GM18498 (cell line): ENCODE measurements at regions not wholly inside any gene's neighbourhood (a gene's known extent, or its start where the extent isn't known, plus 50 kb on each side); places are given as distances from the start of the nearest gene placed in this dataset.

Experiments used
- ATAC-seq: cut with Tn5 transposase; IDR thresholded peaks from one replicate; pipeline ENCODE4 v1.9.1; 2021; ENCODE audit warnings: mild to moderate bottlenecking, moderate library complexity; ENCODE audit not compliant: unreplicated experiment

DNA sequence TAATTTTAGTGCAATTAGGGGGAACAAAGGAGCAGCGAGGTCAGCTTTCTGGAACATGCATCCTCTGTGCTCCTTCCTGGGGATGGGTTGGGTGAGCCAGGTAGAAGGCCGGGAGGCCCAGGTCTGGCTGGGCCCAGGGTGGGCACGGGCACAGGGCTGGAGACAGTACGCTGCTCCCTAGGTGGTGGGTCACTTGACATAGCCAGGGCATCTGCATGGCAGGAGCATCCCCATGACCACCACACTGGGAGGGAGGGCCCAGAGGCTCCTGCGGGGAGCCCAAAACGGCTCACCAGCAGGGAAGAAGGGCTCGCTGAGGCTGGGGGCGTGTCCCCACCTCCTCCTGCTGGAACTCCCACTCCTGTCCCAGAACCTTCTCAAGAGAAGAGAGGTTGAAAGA lies 216.8 kb downstream of the NXNL2 start:
- ATAC-seq = no peak

DNA sequence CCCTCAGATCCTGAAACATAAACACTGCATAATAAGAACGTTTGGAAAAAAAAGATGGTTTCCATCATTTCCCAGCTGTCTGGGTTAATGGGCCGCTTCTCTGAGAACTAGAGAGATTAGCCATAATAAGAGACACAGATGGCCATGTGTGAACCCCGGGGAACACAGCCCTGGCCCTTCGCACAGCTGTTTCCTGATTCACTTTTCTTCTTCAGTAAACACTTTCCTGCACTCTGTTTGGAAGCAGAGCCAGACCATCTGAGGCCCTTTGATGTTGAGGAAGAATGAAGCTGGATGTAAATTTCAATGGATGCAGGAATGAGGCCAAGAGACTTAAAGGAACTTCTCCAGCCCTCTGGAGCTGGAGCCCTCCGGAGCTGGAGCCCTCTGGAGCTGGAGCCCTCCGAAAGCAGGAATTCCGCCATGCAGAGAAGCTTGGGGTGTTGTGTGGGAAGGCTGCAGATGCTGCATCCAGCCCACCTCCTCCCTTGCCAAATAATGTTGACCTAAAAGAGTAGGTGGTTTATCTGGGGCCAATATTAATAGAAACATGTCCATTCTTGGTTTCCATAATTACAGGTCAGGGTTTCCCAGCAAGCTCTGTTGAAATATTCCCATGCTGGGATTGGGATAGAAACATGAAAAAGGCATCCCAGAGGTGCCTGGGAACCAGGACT lies 218.9 kb downstream of the NXNL2 start:
- ATAC-seq = no peak

DNA sequence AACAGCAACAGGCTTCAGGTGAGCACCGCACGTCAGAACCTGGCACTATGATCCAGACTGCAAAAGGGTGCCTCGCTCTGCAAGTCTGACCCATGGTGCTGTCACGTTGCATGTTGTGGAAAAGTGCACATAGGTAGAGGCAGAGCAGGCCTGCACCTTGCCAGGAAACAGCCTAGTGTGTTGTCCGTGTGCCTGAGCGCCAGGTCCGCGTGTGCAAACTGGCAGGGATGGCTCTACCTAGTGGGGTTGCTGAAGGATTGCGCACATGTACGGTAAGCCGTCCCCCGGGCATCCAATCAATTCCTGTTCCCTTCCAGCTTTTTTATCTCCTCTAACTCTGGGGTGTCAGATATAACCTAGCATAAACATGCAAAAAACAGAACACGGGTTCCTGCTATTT lies 219.5 kb downstream of the NXNL2 start:
- ATAC-seq = no peak

DNA sequence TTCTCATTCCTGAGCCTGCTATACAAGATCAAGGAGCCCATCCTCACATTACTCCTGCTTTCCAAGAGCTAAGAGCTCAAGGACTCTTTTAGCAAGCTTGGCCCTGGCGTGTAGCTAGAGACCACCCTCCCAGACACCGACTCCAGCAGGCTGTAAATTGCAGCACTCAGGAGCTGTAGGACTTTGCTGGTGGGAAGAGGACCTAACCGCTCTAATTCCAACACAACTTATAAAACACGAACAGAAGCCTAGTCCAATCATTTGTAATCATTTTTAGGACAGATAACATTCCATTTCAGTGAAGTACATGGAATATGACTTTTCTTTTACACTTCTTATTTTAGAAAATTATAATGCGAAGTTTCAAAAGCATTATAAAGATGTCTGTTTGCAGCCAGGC lies 219.9 kb downstream of the NXNL2 start:
- ATAC-seq = no peak

DNA sequence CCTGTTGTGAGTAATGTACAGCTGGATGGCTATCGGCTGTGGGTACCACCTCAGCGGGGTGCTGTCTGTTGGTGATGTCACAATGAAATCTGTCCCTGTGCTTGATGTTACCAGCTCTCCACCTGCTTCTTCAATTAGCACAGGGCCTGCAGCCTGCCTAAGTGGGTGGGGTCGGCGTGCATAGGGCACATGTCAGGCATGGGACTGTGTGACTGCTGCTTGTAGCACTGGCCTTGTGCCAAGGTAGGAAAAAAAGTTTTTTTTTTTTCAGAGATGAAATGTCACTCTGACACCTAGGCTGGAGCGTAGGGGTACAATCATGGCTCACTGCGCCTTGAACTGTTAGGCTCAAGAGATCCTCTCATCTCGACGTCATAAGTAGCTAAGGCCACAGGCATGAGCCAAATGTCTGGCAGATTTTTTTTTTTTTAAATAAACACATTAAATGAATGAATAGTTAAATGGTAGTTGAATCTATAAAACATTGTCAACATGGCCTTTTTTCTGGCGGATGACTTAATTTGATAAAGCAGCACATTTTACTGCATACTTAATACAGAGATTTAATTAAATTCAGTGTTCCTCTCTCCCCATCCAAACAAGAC lies 222.5 kb downstream of the NXNL2 start:
- ATAC-seq = no peak

DNA sequence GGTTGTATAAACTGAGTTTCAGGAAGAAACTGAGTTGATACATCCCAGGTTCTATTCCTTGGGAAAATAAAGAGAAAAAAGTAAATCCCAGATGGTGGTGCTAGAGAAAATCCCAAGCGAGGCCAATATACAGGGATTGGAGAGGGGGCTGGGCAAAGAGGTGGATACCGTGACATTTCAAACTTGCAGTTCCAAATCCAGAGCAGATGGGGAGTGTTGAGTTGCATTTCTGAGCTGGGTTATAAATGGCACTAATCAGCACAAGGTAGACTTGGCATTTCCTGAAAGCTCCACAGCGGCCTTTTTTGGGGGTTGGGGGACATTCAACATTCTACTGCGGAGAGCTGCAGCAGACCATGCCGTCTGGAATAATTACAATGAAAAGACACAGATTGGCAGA lies 224.4 kb downstream of the NXNL2 start:
- no peak for ATAC-seq

DNA sequence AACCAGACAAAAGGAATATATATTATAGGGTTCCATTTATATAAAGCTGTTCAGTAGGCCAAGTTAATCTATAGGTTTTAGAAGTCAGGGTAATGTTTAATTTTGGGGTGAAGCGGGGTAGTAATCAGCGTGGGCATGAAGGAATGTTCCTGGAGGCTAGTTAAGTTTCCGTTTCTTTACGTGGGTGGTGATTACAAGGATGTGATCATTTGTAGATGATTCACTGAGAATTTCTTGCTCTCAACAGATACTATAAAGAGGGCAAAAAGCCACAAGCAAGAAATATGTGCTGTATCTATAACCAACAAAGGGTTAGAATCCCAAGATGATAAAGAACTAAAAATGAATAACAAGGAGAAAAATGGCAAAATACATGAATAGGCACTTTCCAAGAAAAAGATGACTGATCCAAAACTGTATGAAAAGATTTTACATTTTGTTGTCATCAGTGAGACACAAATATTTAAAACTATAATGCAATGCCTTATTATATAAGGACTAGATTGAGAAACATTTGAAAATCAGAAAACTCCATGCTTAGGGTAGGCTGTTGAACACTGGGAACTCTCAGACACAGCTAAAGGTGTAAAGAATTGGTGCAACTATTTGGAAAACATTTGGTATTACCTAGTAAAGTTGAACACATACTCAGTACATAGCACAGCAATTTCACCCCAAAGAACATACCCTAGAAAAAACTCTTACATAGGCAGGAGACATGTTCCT lies 224.3 kb upstream of the S1PR3 start:
- ATAC-seq = no peak

DNA sequence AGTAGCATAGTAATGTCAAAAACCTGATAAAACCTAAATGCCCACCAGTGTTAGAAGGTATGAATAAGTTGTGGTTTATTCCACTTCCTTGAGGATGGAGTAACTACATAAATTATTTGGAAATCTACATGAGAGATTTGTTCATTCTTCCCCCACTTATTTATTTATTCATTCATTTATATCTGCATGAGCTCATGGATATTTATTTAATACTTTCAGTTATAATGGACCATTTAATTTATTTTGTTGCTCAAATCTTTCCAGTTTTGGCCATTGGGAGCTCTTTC lies 223.8 kb upstream of the S1PR3 start:
- ATAC-seq = no peak

DNA sequence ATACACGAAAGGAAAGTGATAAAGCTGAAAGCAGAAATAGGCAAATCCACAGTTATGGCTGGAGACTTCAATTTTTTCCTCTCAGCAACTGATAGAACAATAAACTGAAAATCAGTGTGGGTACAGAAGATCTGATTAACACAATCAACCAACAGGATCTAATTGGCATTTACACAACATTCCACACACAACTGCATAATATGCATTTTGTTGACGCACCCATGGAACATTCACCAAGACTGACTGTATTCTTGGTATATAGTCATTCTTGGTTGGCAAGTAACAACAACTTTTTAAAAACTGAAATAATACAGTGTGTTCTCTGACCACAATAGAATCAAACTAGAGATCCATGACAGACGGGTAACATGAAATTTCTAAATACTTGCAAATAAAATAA lies 218.7 kb upstream of the S1PR3 start:
- ATAC-seq = no peak

DNA sequence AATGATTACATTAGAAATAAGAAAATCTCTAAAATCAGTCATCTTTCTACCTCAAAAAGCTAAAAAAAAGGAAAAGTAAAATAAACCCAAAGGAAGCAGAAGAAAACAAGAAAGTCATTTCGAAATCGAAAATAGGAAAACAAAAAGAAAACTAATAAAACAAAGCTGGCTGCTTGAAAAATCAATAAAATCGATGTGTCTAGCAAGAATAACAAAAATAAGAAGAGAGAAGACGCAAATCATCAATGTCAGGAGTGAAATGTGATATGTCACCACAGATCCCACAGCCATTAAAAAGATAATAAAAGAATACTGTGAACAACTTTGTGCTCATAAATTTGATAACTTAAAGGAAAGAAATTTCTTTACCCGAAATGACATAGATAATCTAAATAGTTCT lies 218.1 kb upstream of the S1PR3 start:
- no peak for ATAC-seq

DNA sequence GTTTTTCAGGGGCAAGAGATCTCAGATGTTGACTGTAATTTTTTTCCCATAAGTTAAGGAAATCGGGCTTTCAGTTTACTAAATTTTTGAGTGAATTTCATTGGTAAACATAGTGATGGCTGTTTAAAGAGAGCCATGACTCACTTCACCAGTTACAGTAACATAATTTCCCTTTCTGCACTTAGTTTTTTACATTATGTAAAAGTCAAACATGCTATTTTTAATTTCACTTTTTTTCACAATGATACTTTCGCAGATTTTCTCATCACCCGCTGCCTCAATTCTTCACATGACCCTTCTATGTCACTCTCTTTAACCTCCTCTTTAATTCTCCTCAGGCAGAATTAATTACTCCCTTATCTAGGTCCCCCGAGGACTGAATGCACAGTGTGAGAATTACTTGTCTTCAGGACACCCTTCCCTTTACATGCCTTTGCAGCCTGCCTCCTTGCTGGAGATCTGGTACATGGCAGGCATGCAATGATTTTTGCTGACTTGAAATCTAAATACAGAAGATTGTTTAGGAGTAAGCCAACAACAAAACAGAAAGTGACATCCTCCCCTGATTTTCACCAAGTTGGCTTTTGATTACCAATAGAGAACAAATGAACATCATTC lies 217.5 kb upstream of the S1PR3 start:
- ATAC-seq = no peak

DNA sequence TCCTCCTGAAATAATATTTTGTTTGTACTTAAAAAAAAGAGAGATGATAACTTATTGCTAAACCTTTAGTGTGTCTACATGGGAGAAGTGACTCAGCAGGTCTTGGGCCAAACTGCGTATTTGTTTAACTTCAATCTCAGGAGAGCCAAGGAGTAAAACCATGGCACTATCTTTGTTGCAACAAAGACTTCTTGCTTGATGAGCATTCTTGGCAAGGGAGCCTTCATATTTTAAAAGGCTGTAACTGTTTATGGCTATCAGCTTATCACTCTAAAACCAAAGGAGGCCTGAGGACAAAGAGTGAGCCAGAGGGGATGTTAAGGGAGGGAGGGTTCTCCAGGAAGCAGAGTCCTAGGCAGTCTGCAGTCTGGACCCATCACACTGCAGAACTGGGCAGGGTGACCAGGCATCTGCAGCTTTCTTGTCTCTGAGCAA lies 216.2 kb upstream of the S1PR3 start:
- ATAC-seq = no peak

DNA sequence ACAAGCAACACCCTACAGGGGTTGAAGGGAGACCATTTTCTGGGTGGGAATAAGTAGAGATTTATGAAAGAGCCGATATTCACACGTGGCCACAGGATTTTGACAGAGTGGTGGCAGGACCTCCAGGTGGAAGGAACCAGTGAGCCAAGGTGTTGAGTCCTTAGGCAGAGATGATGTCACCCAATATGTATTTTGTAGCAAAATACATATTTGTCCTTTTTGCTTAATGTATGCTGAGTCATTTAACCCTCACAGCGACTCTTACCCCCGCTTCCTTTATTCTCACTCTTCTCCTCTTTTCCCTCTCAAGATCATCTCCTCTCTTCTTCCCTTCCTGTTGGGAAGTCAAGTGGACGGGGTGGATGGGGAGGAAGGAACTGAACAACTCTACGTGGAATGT lies 215.7 kb upstream of the S1PR3 start:
- ATAC-seq = no peak

DNA sequence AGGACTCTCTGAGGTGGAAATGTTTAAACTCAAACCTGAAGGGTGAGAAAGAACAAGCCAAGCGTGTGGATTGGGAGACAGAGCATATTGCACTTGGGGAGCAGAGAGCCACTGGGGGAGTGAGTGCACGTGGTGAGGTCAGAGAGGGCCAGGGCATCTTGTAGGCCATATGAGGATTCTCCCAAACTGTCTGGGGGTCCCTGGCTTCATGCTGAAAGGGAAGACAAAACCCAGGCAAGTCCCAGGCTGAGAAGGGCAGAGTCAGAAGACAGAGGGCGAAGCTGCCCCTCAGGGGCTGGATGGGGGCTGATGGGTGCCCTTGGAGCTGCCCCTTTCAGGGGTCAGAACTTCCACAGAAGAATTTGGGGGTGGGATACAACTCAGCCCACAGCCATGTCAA lies 215.3 kb upstream of the S1PR3 start:
- ATAC-seq = no peak

DNA sequence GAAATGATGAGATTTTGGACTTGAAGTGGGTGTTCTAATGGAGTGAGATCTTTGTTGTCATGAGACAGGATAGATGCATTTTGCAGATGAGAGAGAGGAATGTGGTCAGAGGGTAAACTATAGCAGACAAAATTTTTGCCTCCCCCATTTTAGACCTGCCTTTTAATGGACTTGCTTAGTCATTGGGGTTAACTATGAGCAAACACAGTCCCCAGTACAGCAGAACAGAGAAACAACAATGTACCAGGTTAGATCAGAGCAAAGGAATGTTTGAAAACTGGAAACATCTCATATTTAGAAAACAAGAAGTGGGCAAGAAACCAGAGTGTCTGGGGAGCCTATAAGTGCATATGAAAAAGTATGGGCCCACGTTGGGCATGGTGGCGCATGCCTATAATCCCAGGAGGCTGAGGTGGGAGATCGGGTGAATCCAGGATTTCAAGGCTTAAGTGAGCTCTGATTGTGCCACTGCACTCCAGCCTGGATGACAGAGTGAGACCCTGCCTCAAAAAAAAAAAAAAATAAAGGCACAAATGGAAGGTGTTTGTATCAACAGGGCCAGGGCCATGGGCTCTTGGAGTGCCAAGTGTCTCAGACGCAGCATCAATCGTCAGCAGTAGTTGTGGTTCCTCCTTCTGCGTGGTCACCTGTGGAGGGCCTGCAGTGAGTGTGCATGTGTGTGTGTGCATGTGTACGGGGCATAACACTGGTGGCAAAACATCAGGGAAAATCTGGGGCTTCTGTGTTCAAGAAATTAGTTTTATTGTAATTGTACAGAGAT lies 214.4 kb upstream of the S1PR3 start:
- ATAC-seq = no peak

DNA sequence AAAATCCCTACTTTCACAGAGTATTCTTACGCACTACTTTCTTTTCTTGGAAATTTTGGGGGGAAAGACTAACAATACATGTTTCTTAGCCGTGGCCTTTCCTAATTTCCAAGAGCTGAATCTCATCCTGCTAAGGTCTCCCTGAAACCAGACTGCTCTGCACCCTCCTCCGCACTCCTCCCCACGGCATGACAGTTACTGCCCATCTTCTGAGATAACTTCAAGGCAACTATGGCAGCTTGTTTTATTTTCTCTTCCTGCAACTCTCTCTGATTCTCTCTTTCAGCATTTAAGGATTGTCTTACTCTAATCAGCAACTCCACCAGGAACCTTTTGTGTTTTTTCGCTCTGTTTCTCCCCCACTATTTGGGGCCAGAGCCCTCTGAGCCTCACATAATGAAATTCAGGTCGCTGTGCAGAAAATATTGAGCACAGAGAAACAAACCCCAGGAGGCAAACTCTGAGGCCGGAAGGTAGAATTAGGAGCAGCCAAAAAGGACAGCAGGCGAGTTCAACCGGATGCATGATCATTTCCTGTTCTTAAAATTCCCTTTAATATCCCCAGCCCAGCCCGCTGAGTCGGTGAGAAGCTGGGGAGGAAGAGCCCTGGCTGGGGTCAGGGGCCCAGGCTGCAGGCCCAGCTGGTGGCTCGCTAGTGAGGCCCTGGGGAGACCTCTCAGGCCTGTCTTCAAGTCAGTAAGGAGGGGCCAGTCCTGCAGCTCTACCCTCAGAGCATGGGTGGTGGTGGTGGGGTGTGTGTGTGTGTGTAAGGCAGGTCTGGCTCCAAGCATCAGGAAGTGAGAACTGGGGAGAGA lies 213.6 kb upstream of the S1PR3 start:
- no peak for ATAC-seq

DNA sequence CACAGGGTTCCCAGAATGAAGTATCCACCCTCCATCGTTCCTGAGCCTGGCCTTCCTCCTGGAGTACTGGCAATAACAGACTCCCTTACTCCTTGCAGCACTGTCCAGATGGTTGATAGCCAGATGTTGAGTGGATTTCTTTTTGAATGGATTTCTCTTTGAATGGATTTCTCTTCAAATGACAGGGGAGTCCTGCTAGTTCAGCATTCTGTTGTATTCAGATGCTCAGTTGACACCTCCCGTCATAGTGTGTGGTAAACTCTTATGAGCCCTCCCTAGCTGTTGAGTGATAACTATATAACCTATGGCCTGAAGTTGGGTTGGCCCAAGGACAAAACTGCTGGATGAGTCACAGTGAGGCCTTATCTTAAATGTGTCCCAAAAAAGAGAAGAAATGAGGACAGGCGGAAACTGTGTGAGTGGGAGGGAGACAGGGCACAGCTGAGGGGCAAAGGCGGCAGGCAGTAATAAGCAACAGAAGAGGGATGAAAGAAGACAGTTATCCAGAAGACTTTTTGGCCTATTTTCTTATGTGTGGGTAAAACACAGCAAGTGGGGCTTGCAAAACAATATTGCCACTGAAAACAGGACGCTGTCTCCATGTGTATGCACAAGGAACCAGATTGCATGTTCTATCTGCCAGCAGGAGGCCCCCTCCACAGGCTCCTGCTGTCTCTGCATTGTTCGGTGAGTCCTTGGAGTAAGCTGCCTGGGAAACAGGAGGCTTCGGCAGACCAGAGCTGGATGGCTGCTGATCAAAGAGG lies 209.5 kb upstream of the S1PR3 start:
- ATAC-seq = no peak

DNA sequence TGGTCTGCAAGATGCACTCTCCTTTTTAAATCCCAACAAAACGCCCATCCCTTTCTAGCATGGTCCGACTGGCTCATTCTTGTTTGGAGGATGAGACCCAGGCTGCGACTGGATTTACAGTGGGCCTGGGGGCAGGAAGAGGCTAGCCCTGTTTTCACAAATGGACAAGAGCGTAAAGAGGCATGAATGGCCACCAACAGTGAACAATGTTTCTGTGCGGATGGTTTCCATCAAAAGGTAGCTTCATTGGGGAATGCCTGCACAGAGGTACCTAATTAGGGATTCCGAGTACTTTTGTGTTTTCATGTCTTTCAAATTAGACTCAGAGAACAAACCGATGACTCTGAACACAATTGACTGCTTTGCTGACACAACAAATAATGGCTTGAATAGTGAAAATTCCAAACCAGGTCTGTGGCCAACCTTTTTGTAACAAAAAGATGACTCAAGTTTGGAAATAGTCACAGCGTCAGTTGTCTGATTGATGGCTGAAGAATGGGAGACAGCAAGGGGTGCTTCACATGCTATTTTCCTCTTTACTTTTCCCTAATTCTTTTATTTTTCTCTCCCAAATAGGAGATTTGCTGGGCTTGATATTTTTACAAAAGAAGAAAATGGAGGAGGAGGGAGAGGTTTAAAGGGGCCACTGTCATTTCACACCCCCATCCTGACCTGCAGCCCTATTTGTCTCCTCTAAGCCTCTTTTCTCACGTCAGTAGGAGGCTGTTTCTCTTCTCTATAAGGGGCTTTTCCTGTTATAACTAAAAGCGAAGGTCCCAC lies 208.1 kb upstream of the S1PR3 start:
- no peak for ATAC-seq

DNA sequence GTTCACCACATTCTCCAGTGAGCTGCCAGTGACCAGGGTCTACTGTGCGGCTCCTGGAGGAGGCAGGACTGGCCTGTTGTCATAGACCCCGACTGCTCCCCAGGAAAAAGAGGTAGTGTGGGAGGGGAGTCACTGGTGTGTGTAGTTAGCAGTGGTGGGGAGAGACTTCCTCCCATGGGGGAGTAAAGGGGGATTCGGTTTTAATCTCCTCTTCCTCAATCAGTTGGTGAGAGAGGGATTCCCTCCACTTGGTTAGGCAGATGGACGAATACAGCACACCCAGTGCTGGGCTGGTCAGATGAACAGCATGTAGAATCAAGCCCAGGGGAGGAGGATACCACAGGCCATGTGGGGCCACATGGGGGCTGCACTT lies 207.6 kb upstream of the S1PR3 start:
- no peak for ATAC-seq
